Suppressor macrophage treated with lipopolysaccharide for 1 hour (primary cell): ENCODE measurements at regions not wholly inside any gene's neighbourhood (a gene's known extent, or its start where the extent isn't known, plus 50 kb on each side); places are given as distances from the start of the nearest gene placed in this dataset.

Experiments used
- DNase-seq, 3 donors: peaks; one replicate each; pipeline ENCODE4 v3.0.0-alpha.2; 2020 to 2022

GRCh38 chr2:237171396-237171795 lies 85.7 kb downstream of the COPS8 start:
- DNase-seq: peak; percentile 14 to 34 (median 31)

- no peak for DNase-seq
Measured at GRCh38 chr2:237171881-237172280, 86.2 kb downstream of the COPS8 start.

GRCh38 chr2:237177052-237177451 lies 91.4 kb downstream of the COPS8 start:
- no peak for DNase-seq

GRCh38 chr2:237177986-237178385 lies 92.3 kb downstream of the COPS8 start:
- DNase-seq: no peak

- no peak for DNase-seq
Measured at GRCh38 chr2:237178396-237178795, 92.7 kb downstream of the COPS8 start.

- no peak for DNase-seq
Measured at GRCh38 chr2:237179161-237179560, 93.5 kb downstream of the COPS8 start.

- no peak for DNase-seq
Measured at GRCh38 chr2:237180187-237180586, 94.5 kb downstream of the COPS8 start.

- no peak for DNase-seq
Measured at GRCh38 chr2:237180987-237181386, 95.3 kb downstream of the COPS8 start.

GRCh38 chr2:237181844-237182243 lies 96.2 kb downstream of the COPS8 start:
- DNase-seq: peak; percentile 80 to 88 (median 84)

- no peak for DNase-seq
Measured at GRCh38 chr2:237182422-237183123, 96.9 kb downstream of the COPS8 start.

GRCh38 chr2:237184192-237184918 lies 98.7 kb downstream of the COPS8 start:
- DNase-seq: peak in 2 of 3 donors; percentile 33 to 48

GRCh38 chr2:237184919-237185552 lies 99.3 kb downstream of the COPS8 start:
- DNase-seq: no peak

- DNase-seq: peak; percentile 45 to 68 (median 49)
Measured at GRCh38 chr2:237185553-237185925, 99.8 kb downstream of the COPS8 start.

- no peak for DNase-seq
Measured at GRCh38 chr2:237189799-237190198, 104.1 kb downstream of the COPS8 start.

- DNase-seq: peak; percentile 17 to 31 (median 26)
Measured at GRCh38 chr2:237190966-237191713, 105.5 kb downstream of the COPS8 start.

- peak; percentile 73 to 90 (median 86) for DNase-seq
Measured at GRCh38 chr2:237191714-237192081, 106.0 kb downstream of the COPS8 start.

- DNase-seq: no peak
Measured at GRCh38 chr2:237192881-237193280, 107.2 kb downstream of the COPS8 start.

- DNase-seq: no peak
Measured at GRCh38 chr2:237193436-237193835, 107.7 kb downstream of the COPS8 start.

- no peak for DNase-seq
Measured at GRCh38 chr2:237194081-237194480, 108.4 kb downstream of the COPS8 start.

- no peak for DNase-seq
Measured at GRCh38 chr2:237194906-237195305, 109.2 kb downstream of the COPS8 start.

GRCh38 chr2:237195396-237196120 lies 109.9 kb downstream of the COPS8 start:
- DNase-seq: no peak

- no peak for DNase-seq
Measured at GRCh38 chr2:237196409-237196808, 110.7 kb downstream of the COPS8 start.
